Spleen (tissue), 7 donors: ENCODE measurements at regions not wholly inside any gene's neighbourhood (a gene's known extent, or its start where the extent isn't known, plus 50 kb on each side); places are given as distances from the start of the nearest gene placed in this dataset.

Experiments used
- POLR2A ChIP-seq, 3 donors: fragments of 450-650 bp; IDR thresholded peaks; one replicate each; pipeline ENCODE4 v1.5.1; 2017; ENCODE audit warnings: antibody characterized with exemption in 3 of 3, mild to moderate bottlenecking in 1 of 3
- TF ChIP-seq, protein P1 (sequence below), 11 experiments: fragments of 200-600 bp in 7 of 11; fragments of 450-650 bp in 4 of 11; sonication (generic) in 4 of 11; IDR thresholded peaks in 8 of 11; conservative IDR thresholded peaks in 3 of 11; 1 replicate in 7 of 11; 2 replicates in 4 of 11; pipeline versions ENCODE4 v1.4.0 to v1.8.0; 2016 to 2021; ENCODE audit warnings: antibody characterized with exemption in 11 of 11, inconsistent platforms in 4 of 11, mild to moderate bottlenecking in 1 of 11
- donor health status: DM: no; HTN: no; CAD: no; lungs with moderate emphysema.
- donor health status: DM: no; HTN: no; CAD: no.
- donor health status: DM: no; HTN: no; CAD: no.

DNA sequence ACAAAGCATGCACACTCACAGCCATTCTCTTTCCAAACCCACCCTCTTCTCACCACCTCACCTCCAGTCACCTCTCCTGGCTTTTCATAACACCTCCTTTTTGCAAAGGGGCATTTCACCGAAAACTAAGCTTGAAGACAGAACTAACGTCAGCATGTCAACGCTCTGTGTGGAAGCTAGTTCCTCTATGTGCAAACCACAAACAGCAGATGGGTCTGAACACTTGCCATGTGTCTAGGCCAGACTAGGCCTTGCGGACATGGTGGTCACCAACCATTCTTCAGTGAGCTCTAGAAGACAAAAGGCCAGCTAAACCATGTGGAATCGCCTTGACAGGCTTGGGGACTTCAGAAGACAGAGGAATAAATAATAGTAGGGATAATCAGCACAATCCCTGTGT lies 148.5 kb downstream of the TXNL1 start:
- TF ChIP-seq, protein P1, sequence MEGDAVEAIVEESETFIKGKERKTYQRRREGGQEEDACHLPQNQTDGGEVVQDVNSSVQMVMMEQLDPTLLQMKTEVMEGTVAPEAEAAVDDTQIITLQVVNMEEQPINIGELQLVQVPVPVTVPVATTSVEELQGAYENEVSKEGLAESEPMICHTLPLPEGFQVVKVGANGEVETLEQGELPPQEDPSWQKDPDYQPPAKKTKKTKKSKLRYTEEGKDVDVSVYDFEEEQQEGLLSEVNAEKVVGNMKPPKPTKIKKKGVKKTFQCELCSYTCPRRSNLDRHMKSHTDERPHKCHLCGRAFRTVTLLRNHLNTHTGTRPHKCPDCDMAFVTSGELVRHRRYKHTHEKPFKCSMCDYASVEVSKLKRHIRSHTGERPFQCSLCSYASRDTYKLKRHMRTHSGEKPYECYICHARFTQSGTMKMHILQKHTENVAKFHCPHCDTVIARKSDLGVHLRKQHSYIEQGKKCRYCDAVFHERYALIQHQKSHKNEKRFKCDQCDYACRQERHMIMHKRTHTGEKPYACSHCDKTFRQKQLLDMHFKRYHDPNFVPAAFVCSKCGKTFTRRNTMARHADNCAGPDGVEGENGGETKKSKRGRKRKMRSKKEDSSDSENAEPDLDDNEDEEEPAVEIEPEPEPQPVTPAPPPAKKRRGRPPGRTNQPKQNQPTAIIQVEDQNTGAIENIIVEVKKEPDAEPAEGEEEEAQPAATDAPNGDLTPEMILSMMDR (IDR thresholded peaks at IDR 0.05 in 8 of 11, conservative IDR thresholded peaks at IDR 0.05 in 3 of 11), result no peak
- no peak for TF ChIP-seq POLR2A (IDR thresholded peaks at IDR 0.05)
